SIG-M5 treated with dmso at 0.1 percent for 504 hours (cell line): ENCODE measurements at regions not wholly inside any gene's neighbourhood (a gene's known extent, or its start where the extent isn't known, plus 50 kb on each side); places are given as distances from the start of the nearest gene placed in this dataset.

Experiments
- DNase-seq: peaks from one replicate; lab custom pipeline; 2025; ENCODE audit not compliant: unreplicated experiment; lab: John Stamatoyannopoulos, UW

- no peak for DNase-seq
These were observed 271.1 kb upstream of the TNRC6C start for GRCh38 chr17:77687417-77687816.

DNA sequence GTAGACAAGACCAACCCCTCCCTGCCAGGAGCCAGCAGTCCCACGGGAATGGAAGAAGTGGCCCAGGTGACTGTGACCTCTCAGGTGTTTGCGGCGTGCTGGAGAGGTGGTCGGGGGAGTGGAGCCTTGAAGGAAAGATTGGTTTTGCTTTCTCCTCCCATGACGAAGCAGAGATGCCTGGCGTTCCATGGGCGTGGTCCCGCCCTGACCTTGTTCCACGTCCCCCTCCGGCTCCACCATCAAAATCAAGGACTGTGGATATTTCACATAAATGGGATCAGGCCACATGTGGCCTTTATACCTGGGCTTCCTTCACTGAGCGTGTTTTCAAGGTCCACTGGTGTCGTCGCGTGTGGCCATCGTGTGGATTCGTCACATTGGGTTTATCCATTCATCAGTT is 270.6 kb upstream of the TNRC6C start:
- no peak for DNase-seq

DNA sequence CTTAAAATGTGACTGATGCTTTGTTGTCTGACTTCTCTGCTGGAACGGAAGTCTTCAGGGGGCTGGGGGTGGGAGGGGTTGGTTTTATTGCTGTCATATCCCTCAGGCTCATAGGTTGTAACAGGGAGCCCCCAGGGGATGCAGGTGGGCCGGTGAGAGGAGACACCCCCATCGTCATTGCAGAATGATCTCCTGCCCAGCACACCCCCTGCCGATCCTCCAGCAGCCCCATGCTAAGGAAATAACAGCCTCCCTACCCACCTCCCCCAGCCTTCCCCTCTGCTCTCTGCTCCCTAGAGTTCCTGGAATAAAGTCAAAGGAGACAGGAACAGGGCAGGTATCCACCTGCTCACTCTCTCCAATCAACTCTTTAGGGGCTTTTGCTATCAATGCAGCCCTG is 270.1 kb upstream of the TNRC6C start:
- DNase-seq, result no peak

DNA sequence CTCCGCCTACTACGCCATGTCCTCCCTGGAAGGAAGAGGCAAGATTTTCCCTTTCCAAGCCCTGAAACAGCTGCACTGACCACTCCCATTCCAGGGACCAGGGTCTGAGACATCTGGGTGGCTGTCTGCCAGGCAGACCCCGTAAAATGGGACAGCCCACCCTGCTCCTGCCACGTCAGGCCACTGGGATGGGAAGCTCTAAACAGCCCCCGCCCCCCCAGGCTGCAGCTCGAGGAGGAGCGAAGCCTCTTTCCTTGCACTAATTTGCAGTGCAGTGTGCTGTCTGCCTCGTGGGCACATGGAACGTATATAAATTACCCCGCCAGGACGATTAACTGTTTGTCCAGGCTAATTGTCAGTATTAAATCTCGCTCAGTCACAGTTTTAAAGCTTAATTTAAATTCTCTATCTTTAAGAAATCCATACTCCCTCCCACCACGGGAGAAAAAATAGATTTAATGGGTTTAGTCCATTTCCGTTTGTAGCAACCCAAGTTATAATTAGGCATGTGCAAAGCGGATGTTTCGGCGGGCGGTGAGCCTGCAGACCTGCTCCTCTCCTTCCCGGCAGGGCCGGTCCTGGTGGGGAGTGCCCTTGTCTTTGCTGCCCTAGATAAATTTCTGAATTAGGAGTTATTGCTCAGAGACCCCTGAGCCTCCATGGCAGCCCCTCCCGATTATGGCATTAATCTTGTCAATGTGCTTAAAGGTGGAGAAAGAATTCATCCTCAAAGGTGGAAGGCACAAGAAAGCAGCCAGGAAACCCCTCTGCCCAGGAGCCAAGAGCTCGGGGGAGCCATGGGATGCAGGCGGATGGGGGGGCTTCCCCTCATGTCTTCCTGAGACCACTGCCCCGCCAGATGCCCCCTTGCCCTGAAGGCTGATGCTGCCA is 268.0 kb upstream of the TNRC6C start:
- peak; percentile 71 for DNase-seq

GRCh38 chr17:77691216-77692085 is 267.1 kb upstream of the TNRC6C start:
- no peak for DNase-seq

DNA sequence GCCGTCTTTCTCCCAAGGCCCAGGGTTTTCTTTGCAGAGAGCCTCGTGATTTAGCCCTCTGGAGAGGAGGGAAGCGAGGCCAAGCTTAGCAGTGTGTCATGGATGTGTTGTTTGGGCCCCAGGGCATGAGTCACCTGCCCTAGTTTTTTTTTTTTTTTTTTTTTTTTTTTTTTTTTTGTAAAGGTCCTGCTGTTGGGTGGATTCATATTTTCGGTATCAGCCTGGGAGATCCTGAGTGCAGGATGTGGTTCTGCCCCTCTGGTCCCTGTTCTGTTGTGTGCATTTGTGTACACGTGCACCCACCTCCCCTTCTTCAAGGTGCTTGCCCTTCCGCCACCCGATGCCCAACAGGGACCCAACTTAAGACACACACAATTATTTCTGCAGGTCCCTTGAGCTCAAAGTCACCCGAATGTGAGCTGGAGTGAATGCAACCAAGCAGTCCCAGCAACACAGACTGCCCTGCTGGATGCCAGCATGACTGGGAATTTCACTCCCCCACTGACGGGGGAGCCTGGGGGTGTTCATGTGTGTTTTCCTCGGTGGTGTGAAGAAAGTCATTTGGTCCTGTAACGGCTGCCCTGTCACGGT is 265.8 kb upstream of the TNRC6C start:
- DNase-seq, result no peak

DNA sequence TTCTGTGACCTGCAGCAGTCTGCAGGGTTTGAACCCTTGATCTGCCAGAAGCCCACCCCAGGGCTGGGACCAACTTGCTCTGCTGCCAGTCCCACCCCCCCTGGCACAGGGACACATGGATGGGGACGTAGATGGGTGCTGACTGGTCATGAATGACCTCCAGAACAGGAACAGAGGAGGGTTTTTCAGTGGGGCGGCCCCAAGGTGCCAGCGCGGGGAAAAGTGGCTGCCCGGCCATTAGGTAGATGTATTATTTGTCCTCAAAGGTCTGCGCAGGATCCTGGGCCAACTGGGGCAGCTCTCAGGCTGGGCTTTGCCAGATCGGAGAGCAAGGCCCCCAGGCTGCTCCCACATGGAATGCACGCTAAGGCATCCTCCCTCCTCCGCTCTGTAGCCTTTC is 265.2 kb upstream of the TNRC6C start:
- no peak for DNase-seq

GRCh38 chr17:77693776-77694175 is 264.7 kb upstream of the TNRC6C start:
- DNase-seq, result no peak

DNA sequence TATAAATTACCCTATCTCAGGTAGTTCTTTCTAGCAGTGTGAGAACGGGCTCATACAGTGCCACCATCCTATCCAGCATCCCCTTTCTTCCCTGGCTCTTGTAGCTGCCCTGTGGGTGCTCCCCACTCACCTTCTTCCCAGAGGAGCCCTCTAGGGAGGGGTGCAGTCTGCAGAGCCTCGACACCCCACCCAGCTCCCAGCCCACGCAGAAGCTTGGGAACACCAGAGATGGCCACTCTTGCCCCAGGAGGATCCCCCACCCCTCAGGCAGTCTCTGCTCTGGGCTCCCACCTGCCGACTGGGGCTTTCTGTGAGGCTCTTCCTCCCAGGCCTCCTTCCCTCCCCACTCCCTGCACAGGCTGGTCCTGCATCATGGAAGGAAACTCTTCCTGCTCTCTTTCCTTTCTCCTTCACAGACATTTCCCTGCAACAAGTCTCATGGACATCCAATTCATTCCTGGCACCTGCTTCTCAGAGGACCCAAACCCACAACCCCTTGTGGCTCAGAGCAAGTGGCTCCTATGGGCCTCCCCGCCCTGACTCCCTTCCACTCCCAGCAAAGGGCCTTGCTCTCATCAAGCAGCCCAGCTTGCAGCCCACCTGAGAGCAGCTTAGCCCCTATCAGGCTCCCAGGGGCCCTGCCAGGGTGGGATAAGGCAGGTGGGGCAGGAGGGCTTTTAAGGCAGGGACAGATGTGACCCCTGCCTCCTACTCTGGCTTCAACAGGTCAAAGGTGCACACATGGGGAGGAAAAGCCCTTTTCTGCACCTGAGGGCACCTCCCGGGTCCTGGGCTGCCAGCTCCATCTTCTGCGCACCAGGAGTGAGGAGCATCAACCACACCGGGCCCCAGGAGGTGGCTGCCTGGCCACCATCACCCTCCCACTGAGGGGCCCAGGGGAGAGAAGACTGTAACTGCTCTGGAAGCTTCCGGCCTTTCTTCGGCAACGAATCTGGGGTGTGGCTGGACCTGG is 263.8 kb upstream of the TNRC6C start:
- DNase-seq, result no peak

GRCh38 chr17:77695386-77695785 is 263.1 kb upstream of the TNRC6C start:
- no peak for DNase-seq

DNA sequence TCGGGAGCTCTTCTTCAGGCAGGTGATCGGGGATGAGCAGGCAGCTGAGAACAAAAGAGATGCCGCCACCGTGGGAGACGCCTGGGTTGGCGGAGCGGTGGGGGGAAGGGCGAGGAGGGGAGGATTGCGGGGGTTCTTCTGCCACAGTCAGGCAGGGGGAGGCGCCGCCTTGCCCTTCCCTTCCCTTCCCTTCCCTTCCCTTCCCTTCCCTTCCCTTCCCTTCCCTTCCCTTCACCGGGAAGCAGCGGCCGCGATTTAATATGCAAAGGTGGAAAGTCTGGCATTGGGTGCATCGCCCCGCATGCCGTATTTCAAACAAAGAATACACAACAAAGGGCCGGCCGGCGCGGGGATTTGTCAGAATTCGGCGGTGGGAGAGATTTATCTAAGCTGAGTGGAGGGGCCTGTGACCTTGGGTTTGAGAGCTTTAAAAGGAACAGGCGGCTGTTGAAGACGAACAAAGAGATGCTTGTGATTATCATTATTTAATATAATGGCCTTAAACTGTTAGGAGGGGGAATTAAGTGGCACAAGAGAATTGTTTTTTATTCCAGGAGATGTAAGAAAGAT is 262.3 kb upstream of the TNRC6C start:
- DNase-seq, result no peak

GRCh38 chr17:77696721-77697460 is 261.6 kb upstream of the TNRC6C start:
- DNase-seq, result no peak

- no peak for DNase-seq
These were observed 260.8 kb upstream of the TNRC6C start for GRCh38 chr17:77697480-77698400.

GRCh38 chr17:77698903-77699623 is 259.4 kb upstream of the TNRC6C start:
- no peak for DNase-seq

- no peak for DNase-seq
These were observed 258.2 kb upstream of the TNRC6C start for GRCh38 chr17:77700165-77700881.

DNA sequence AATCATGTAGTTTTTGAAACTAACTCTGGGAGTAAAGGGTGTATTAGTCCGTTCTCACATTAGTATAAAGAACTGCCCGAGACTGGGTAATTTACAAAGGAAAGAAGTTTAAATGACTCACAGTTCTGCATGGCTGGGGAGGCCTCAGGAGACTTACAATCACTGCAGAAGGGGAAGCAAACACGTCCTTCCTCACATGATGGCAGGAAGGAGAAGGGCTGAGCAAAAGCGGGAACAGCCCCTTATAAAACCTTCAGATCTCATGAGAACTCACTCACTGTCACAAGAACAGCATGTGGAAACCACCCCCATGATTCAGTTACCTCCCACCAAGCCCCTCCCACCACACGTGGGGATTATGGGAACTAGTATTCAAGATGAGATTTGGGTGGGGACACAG is 256.5 kb upstream of the TNRC6C start:
- DNase-seq, result no peak
